Lung microvascular endothelial cell (primary cell): ENCODE measurements at regions not wholly inside any gene's neighbourhood (a gene's known extent, or its start where the extent isn't known, plus 50 kb on each side); places are given as distances from the start of the nearest gene placed in this dataset.
"Not testable (repeated sequence)": the region's sequence is repeated elsewhere in the genome, so short reads cannot be mapped to it uniquely, and the experiment has no call there.

Experiments
- DNase-seq, 2 donors: peaks; one replicate each; pipeline versions ENCODE4 v3.0.0 to v3.0.0-alpha.2; 2010; ENCODE audit warnings: low read depth in 2 of 2

DNA sequence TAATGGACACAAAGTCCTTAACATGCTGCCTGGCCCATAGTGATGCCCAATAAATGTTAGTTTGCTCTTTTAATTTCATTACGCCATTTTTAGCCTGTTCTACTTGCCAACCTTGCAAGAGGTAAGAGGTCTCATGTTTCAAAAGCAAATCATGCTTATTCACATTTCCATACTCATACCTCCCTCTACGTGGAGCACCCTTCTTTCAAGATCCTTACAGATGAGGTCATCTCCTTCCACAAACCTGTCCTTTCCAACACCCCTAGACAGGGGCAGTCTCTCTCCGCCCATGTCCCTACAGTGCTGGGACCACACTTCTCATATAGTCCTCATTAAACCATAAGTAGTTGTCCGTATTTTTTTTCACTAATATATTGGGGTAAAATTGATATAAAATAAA lies 271.3 kb downstream of the FGFR2 start:
- no peak for DNase-seq

GRCh38 chr10:121327727-121328126 lies 270.5 kb downstream of the FGFR2 start:
- no peak for DNase-seq

- DNase-seq: not testable (repeated sequence)
Measured at GRCh38 chr10:121329631-121330030, 268.6 kb downstream of the FGFR2 start.

DNA sequence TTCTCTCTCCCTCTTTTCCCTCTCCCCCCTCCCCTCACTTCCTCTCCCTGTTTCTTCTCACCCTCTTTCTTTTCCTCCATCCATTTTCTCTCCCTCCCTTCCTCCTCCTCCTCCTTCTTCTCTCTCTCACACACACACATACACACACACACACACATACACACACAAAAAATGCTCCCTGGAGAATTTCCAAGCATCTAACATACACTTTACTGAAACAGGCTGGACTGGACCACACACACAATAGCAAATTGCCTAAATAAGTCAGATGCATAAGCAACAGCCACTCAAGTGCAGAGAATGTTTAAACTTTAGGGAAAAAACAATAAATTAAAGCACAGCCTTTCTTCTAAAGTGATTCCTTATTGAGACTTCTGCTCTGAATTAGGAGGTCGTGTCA lies 267.7 kb downstream of the FGFR2 start:
- DNase-seq: no peak

DNA sequence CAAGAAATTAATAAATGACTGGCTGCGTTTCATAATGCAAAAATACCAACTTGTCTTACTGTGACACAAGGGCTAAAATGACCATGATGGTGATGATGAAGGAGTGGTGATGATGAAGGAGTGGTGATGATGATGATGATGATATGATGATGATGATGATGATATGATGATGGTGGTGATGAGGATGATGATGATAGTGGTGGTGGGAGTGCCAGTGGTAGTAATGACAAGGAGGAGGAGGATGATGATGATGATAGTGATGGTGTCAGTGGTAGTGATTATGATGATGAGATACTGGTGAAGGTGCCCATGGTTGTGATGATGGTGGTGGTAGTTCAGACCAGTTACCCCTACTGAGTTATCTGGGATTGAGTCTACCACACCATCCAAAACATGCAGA lies 265.9 kb downstream of the FGFR2 start:
- no peak for DNase-seq

DNA sequence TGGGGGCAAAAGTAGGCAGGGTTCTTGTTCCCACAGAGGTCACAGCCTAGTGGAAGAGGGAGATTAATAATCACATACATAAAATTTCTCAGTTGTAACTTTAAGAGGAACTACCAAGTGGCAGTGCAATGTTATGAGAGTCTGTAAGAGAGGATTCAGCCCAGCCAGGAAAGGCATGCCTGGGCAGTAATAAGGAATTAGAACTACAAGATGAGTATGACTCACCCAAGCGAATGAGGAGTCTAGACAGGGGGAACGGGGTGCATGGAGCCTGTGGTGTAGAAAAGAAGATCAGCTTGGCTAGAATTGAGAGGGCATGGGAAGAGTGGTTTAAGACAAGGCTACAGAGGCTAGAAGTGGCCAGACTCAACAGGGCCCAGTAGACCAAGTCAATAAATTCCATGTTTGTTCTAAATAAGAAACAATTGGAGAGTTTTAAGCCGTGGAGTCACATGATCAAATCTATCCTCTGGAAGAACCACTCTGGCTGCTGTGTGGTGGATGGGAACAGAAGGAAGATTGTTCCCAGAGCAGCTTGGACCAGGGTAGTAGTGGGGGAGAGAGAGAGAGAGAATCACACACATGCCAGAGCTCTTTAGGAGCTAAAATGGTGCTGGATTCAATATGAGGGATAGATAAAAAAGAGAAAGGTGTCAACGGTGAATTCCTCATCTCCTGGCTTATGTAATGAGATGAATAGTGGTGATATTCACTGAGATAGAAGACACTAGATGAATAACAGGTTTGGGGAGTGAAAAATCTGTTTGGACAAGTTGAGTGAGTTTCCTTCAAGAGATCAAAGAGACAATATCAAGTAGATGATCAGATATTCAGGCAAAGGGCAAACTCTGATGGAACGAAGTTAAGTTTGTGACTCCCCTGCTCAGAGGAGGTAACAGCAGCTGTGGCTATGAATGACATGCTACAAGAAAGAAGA lies 265.1 kb downstream of the FGFR2 start:
- no peak for DNase-seq

DNA sequence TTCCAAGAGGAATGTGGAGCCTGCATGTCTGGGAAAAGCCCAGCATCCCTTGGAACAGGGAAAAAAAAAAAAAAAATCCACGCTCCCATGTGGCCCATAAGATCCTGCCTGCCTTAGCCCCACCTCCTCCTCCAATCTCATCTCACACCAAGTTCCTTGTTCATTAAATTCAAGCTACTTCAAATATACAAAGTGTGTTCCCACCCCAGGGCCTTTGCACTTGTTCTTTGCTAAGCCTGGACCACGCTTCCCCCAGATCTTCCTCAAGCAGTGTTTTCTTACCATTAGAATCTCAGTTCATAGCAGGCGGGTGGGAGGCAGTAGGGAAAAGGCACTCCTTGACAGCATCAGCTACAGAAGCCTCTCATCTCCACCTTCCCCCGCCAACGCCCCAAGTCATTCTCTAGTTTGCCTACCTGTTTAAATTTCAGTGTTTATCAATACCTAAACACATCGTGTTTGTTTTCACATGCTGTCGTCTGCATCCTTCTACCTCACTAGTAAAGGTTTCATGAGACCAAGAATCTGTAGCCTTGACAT lies 262.8 kb downstream of the FGFR2 start:
- DNase-seq: no peak

DNA sequence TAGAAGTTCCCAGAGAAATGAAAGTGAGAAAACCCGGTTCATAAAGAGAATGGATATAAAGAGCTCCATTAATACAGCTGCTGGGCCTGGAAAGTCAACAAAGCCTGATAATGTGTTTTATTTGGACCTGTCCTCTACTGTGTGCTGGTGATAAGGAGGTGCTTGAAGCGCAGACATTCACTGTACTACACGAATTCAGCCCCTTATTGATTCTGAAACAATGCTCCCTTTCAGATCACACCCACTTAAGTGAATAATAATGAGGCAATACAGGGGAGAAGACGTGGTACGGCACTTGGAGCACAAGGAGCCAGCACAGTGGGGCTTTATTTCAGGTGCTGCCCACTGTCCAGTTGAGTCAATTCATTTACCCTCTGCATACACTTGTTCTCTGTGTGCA lies 260.8 kb downstream of the FGFR2 start:
- no peak for DNase-seq

GRCh38 chr10:121338206-121338980 lies 259.9 kb downstream of the FGFR2 start:
- DNase-seq: no peak

DNA sequence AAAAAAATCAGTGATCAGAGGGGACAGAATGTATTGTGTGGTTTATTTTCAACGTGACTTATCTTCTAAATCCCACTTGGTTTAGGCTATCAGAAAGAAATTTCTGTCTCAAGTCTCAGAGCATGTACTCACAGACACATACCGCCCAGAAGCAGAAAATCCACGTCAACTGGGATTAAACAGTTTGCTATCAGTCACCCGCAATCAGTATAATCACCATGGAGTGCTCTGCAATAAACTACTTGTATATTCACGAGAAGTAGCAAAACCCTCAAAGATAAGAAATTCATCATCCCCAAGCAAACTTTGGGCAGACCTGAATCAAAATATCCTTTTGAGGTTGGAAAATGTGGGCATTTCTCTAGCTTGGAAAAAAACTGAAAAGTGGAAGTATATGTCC lies 259.1 kb downstream of the FGFR2 start:
- DNase-seq: no peak

DNA sequence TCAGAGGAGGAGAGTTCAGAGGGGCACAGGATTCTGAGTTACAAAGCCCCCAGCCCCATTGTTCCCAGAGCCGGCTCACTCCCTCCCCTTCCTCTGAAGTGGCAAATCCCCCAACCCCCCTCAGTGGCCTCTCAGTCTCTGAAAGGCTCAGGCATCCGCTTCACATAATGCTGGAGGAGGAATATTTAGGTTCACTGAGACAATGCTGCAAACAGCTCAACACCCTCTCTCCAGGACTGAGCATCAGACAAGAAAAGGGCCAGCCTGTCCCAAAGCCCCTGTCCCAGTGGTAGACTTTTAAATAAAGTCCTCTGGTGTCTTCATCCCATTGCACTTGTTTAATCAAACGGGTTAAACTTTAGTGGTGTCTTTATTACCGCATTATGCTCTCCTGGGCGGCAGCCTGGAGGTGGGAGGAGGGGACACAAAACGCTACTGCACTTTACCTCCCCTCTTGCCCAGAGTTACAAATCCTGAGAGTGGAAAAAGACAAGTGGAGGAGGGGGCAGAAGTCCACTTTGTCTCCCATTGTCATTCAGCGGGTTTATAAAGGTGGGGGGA lies 257.9 kb downstream of the FGFR2 start:
- DNase-seq: no peak

DNA sequence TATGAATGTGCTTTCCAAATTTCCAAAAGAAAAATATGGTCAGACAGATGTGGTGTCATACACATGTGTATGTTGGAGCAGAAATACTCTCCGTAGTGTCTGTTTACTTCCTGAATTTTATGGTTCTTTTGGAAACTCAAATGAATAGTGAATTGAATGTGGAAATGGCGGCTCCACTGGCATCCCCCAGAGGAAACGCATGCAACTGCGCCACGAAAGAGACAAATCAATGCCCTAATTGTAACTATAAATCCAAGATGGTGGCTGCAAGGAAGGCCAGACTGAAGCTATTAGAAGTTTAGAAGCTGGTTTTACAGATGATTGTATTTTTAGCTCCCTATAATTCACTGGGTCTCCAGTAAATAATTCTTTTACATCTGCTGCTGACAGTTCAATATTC lies 246.7 kb downstream of the FGFR2 start:
- no peak for DNase-seq

GRCh38 chr10:121352231-121352855 lies 245.9 kb downstream of the FGFR2 start:
- DNase-seq: no peak

- no peak for DNase-seq
Measured at GRCh38 chr10:121355161-121355560, 243.1 kb downstream of the FGFR2 start.

DNA sequence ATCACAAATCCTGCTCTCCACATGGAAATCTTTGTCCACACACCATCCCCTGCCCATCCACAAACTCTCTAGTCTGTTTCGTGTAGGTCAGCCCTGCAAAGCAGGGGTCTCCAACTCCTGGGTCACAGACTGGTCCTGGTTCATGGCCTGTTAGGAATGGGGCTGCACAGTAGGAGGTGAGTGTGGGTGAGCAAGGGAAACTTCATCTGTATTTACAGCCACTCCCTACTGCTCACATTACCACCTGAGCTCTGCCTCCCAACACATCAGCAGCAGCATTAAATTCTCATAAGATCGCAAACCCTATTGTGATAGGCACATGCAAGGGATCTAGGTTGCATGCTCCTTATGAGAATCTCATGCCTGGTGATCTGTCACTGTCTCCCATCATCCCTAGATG lies 242.1 kb downstream of the FGFR2 start:
- no peak for DNase-seq

GRCh38 chr10:121357401-121357800 lies 240.8 kb downstream of the FGFR2 start:
- no peak for DNase-seq

- no peak for DNase-seq
Measured at GRCh38 chr10:121362026-121362425, 236.2 kb downstream of the FGFR2 start.

- no peak for DNase-seq
Measured at GRCh38 chr10:121365566-121365965, 232.7 kb downstream of the FGFR2 start.

DNA sequence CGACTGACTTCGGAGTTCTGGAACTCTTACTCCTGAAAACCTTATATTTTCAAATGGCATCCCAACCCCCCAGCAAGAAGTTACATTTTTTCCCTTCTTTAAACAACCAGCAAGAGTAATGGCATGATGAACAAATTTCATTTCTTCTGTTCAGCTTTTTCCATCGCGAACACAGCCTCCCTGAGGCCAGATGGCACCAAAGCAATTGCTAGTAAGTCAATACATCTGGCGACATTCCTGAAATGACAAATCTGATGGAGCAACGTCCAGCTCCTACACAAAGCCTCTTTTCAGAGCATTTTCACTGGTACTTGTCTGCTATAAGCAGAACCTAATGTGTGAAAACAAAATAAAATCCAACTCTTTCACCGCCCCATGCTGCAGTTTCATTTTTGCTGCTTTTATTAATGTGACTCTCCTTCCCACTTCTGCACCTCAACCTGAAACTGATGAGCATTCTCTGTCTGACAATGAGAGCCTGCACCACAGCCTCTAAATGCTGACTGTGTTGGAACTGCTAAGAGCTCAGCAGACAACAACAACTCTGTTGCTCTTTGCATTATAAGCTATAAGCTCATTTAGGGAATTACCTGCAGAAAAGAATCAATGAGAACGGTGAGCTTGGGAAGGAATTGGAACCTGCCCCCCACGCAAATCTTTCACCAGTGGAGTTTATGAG lies 229.8 kb downstream of the FGFR2 start:
- DNase-seq: no peak

GRCh38 chr10:121369616-121370015 lies 228.6 kb downstream of the FGFR2 start:
- DNase-seq: no peak

DNA sequence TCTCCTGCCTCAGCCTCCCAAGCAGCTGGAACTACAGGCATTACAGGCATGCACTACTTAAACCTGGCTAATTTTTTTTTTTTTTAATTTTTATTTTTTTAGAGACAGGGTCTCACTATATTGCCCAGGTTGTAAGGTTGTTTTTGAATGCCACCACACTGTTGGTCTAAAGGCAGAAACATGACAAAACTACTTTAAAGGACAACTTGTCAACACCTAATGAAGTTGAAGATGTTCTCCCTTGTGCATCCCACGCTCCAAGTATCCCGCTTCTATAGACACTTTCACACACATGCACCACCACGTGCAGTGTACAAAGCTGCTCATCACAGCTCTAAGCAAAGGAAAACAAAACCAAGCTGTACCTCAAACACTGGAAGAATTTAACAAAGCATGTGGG lies 226.4 kb downstream of the FGFR2 start:
- no peak for DNase-seq
